ENCODE measurements at regions not wholly inside any gene's neighbourhood (a gene's known extent, or its start where the extent isn't known, plus 50 kb on each side); places are given as distances from the start of the nearest gene placed in this dataset.

DNA sequence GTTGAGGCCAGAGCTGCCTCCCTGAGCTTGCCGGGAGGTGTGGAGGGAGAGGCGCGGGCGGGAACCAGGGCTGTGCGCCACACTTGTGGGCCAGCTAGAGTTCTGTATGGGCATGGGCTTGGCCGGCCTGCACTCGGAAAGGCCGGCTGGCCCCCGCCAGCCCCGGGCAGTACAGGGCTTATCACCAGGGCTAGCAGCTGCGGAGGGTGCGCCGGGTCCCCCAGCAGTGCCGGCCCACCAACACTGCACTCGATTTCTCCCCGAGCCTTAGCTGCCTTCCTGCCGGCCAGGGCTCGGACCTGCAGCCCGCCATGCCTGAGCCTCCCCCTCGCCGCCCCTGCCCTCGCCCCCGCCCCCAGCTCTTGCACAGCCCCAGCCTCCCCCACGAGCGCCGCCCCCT, 472.7 kb downstream of the TFAP2A start:
- TF ChIP-seq POLR2AphosphoS5 (IDR thresholded peaks at IDR 0.05; ENCODE audit: low read depth, low read length) (no peak), SIN3A (IDR thresholded peaks at IDR 0.05; ENCODE audit: borderline replicate concordance, insufficient read depth, low read length) (no peak), REST (IDR thresholded peaks at IDR 0.05; ENCODE audit: insufficient read depth in 1 of 2, low read depth in 2 of 2, low read length in 2 of 2) (no peak), TAF1 (IDR thresholded peaks at IDR 0.05; ENCODE audit: borderline replicate concordance, insufficient read depth, low read length) (no peak), FOXP2 (optimal IDR thresholded peaks at IDR 0.05; ENCODE audit: borderline replicate concordance, extremely low read depth, extremely low read length, insufficient read depth) (no peak)

All from PFSK-1 (cell line).